ENCODE measurements at regions not wholly inside any gene's neighbourhood (a gene's known extent, or its start where the extent isn't known, plus 50 kb on each side); places are given as distances from the start of the nearest gene placed in this dataset.

GRCh38 chr10:123454987-123455386 lies 211.2 kb upstream of the GPR26 start:
- Histone ChIP-seq H3K9ac (ENCODE audit: control insufficient read depth, extremely low read depth, insufficient read depth, low read length) (no peak overlapping the region), H4K20me1 (ENCODE audit: control insufficient read depth, extremely low read depth, insufficient read depth, low read length) (no peaks in the 10 kb centered on the region), H3K9me1 (ENCODE audit: control insufficient read depth, extremely low read depth, insufficient read depth, low read length) (no peaks in the 10 kb centered on the region), H2AFZ (ENCODE audit: control insufficient read depth, low read length) (no peak overlapping the region), H3K9me3 (ENCODE audit: control insufficient read depth, low read depth, low read length) (no peaks in the 10 kb centered on the region), H3K79me2 (ENCODE audit: control insufficient read depth, insufficient read depth, low read length) (no peaks in the 10 kb centered on the region), H3K27ac (ENCODE audit: control insufficient read depth, insufficient read depth, low read length) (no peak overlapping the region), H3K4me3 (ENCODE audit: control insufficient read depth in 2 of 3, extremely low read depth in 1 of 3, insufficient read depth in 2 of 3, low read depth in 1 of 3, low read length in 3 of 3) (no peak overlapping the region), H3K4me1 (ENCODE audit: control insufficient read depth, extremely low read depth, insufficient read depth, low read length) (no peaks in the 10 kb centered on the region), H3K36me3 (ENCODE audit: control insufficient read depth in 2 of 2, extremely low read depth in 1 of 2, insufficient read depth in 2 of 2, low read length in 2 of 2) (no peaks in the 10 kb centered on the region), H3K27me3 (ENCODE audit: control insufficient read depth, extremely low read depth, insufficient read depth, low read length) (peaks cover 4% of the 10 kb centered on the region), H3K4me2 (ENCODE audit: control insufficient read depth, extremely low read depth, insufficient read depth, low read depth, low read length) (no peak overlapping the region)
- no peak for TF ChIP-seq CTCF (optimal IDR thresholded peaks at IDR 0.05 in 1 of 3, IDR thresholded peaks at IDR 0.05 in 1 of 3, conservative IDR thresholded peaks at IDR 0.05 in 1 of 3; ENCODE audit: extremely low read depth in 1 of 3, insufficient read depth in 2 of 3, low read length in 3 of 3)
- no peak for TF ChIP-seq EZH2 (IDR thresholded peaks at IDR 0.05; ENCODE audit: low read length)
- FAIRE-seq (no peak), DNase-seq (ENCODE audit: low read depth, low spot score) (no peak)
- dilution Hi-C loops (cut with MboI; ENCODE audit: extremely low pct_ligation_motif_present, low sequenced_read_pairs) = no loop called here

DNA sequence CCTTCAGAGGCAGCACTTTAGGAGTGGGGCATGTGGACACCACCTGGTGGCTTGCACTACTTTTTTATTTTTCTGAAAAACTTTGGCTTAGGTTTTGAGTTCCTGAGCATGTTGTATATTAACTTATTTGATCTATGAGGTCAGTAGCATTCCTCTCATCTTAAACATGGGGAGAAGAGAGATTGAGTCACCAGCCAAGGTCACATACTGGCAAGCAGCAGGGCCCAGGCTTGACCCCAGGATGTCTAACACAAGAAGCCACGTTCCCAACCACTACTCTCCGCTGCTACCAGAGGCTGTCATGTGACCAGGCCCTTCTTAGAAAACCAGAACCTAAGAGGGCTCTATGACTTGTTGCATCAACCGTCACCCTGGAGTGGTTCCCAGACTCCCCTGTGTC lies 210.3 kb upstream of the GPR26 start:
- Histone ChIP-seq H3K4me1 (ENCODE audit: control insufficient read depth, extremely low read depth, insufficient read depth, low read length) (no peaks in the 10 kb centered on the region), H3K79me2 (ENCODE audit: control insufficient read depth, insufficient read depth, low read length) (no peaks in the 10 kb centered on the region), H3K9ac (ENCODE audit: control insufficient read depth, extremely low read depth, insufficient read depth, low read length) (no peak overlapping the region), H4K20me1 (ENCODE audit: control insufficient read depth, extremely low read depth, insufficient read depth, low read length) (no peaks in the 10 kb centered on the region), H3K9me3 (ENCODE audit: control insufficient read depth, low read depth, low read length) (no peaks in the 10 kb centered on the region), H3K4me2 (ENCODE audit: control insufficient read depth, extremely low read depth, insufficient read depth, low read depth, low read length) (no peak overlapping the region), H3K4me3 (ENCODE audit: control insufficient read depth in 2 of 3, extremely low read depth in 1 of 3, insufficient read depth in 2 of 3, low read depth in 1 of 3, low read length in 3 of 3) (no peak overlapping the region), H3K27ac (ENCODE audit: control insufficient read depth, insufficient read depth, low read length) (no peak overlapping the region), H2AFZ (ENCODE audit: control insufficient read depth, low read length) (no peak overlapping the region), H3K27me3 (ENCODE audit: control insufficient read depth, extremely low read depth, insufficient read depth, low read length) (peaks cover 8% of the 10 kb centered on the region), H3K36me3 (ENCODE audit: control insufficient read depth in 2 of 2, extremely low read depth in 1 of 2, insufficient read depth in 2 of 2, low read length in 2 of 2) (no peaks in the 10 kb centered on the region), H3K9me1 (ENCODE audit: control insufficient read depth, extremely low read depth, insufficient read depth, low read length) (no peaks in the 10 kb centered on the region)
- TF ChIP-seq EZH2 (IDR thresholded peaks at IDR 0.05; ENCODE audit: low read length) (no peak), CTCF (optimal IDR thresholded peaks at IDR 0.05 in 1 of 3, IDR thresholded peaks at IDR 0.05 in 1 of 3, conservative IDR thresholded peaks at IDR 0.05 in 1 of 3; ENCODE audit: extremely low read depth in 1 of 3, insufficient read depth in 2 of 3, low read length in 3 of 3) (no peak)
- dilution Hi-C loops (cut with MboI; ENCODE audit: extremely low pct_ligation_motif_present, low sequenced_read_pairs) = no loop called here
- DNase-seq (ENCODE audit: low read depth, low spot score) (no peak), FAIRE-seq (no peak)
